ENCODE measurements at regions not wholly inside any gene's neighbourhood (a gene's known extent, or its start where the extent isn't known, plus 50 kb on each side); places are given as distances from the start of the nearest gene placed in this dataset.

DNA sequence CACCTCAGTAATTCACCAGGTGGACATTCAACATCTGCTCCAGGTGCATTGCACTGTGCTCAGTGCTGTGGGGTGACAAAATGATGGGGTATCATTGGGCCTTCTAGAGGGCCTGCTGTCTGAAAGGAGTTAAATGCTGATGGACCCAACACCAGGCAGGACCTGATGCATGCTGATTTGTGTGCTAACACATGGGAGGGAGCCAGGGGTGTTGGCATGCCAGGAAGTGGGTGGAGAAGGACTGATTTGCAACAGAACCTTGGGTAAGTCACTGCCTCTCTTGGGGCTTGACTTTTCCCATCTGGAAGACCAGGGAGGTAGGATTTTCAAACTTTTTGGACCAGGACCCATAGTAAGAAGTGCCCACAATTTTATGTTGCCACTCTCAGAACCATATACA, 57.9 kb upstream of the CXCR4 start:
- no peak for DNase-seq (ENCODE audit: low read depth)

- DNase-seq (ENCODE audit: low read depth): no peak
Measured at GRCh38 chr2:136175466-136175865, 57.5 kb upstream of the CXCR4 start.

DNA sequence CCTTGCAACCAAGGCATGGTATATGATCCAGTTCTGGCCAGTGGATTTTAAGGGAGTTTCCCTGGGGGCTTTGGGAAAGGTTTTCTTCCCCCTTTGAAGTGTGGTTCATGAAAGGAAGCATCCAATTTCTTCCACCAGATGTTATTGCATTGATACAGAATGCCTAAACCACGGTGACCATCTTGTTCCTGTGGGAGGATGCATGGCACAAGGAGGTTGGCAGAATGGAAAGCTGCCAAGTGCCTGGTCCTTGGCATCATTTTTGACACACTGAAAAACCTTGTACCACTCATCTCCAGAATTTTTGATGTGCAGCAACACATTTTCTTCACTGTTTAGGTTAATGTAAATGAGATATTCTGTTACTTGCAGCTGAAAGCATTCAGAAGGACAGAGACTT, 55.2 kb upstream of the CXCR4 start:
- no peak for DNase-seq (ENCODE audit: low read depth)

GRCh38 chr2:136171223-136171622, 53.3 kb upstream of the CXCR4 start:
- DNase-seq (ENCODE audit: low read depth): no peak

DNA sequence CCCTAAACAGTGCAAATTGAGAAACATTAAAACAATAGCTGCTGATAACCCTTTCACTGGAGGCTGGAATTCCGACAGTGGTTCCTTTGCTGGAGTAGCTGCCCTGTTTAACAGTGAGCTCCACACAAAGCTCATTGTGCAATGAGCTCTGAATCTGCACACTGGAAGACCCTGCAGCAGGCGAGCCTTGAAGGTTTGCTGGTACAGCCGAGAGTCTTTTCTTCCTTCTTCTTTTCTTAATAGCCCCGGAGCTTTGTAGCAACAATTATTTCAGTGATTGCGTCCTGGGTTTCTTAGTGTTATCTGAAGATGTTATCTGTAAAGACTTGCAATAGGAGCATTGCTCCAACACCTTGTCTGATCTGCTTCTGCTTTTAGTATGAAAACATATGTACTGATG, 50.8 kb upstream of the CXCR4 start:
- no peak for DNase-seq (ENCODE audit: low read depth)

GRCh38 chr2:136167721-136168475, 49.9 kb upstream of the CXCR4 start:
- DNase-seq (ENCODE audit: low read depth): no peak

All from stimulated activated CD8-positive, alpha-beta memory T cell treated with anti-CD3 and anti-CD28 coated beads, Interleukin-15, amount 100 ng/mL, for 24 hours (primary cell).